ENCODE measurements at regions not wholly inside any gene's neighbourhood (a gene's known extent, or its start where the extent isn't known, plus 50 kb on each side); places are given as distances from the start of the nearest gene placed in this dataset.

DNA sequence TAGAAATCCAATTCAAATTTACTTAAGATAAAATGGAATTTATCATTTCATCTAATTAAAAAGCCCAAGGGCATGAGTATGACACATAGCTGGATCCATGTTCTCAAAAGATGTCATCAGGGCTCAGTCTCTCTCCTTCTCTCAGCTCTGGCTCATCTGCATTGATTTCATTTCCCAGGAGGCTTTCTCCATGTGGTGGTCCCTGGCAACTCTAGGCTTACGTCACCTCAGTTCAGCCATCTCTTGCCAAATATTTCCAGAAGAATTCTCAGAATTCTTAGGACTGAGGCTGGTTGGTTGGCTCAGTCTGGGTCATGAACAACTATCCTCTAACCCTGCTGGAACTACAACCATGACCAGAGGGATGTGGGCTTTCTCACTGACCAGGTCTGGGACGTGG lies 65.3 kb downstream of the FOS start:
- no peak for DNase-seq
- 78 to 97% (median 92%) methylated on average over 2 of the region's 2 CpGs for WGBS, 5 donors
- Histone ChIP-seq H3K36me3 (no peaks in the 10 kb centered on the region), H3K9me3 (no peaks in the 10 kb centered on the region), H3K27me3 (no peaks in the 10 kb centered on the region), H3K27ac (no peak overlapping the region), H3K4me1 (peaks cover 0 to 26% (median 0%) of the 10 kb centered on the region in 4 donors), H3K4me3 (no peak overlapping the region)
- TF ChIP-seq POLR2AphosphoS5 (IDR thresholded peaks at IDR 0.05), result no peak
- TF ChIP-seq, protein P1, sequence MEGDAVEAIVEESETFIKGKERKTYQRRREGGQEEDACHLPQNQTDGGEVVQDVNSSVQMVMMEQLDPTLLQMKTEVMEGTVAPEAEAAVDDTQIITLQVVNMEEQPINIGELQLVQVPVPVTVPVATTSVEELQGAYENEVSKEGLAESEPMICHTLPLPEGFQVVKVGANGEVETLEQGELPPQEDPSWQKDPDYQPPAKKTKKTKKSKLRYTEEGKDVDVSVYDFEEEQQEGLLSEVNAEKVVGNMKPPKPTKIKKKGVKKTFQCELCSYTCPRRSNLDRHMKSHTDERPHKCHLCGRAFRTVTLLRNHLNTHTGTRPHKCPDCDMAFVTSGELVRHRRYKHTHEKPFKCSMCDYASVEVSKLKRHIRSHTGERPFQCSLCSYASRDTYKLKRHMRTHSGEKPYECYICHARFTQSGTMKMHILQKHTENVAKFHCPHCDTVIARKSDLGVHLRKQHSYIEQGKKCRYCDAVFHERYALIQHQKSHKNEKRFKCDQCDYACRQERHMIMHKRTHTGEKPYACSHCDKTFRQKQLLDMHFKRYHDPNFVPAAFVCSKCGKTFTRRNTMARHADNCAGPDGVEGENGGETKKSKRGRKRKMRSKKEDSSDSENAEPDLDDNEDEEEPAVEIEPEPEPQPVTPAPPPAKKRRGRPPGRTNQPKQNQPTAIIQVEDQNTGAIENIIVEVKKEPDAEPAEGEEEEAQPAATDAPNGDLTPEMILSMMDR (IDR thresholded peaks at IDR 0.05), result no peak
- no peak for TF ChIP-seq EP300 (IDR thresholded peaks at IDR 0.05)
- intact Hi-C loops (cut with DNase I; ENCODE audit: low total_unique reads), result no loop called here

DNA sequence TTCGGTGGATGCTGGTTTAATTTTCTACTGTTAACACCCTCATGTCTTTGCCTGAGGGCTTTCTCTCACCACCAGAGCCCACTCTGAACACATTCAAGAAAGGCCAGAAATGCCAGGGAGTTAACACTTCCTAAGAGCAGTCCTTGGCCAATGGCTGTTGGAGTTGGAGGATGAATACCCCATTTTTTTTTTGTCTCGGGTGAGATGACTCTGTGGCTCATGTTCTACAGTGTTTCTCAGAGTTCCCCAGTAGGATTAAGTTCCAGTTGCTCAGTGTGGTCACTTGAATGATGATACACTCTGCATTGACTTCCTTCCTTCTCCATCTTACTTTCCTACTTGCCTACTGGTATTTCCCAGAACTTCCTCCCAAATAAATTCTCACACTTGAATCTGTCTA lies 65.8 kb downstream of the FOS start:
- DNase-seq, result no peak
- H3K27me3 ChIP-seq, result no peaks in the 10 kb centered on the region
- TF ChIP-seq, protein P1 (IDR thresholded peaks at IDR 0.05), result no peak
- TF ChIP-seq POLR2A (IDR thresholded peaks at IDR 0.05), result no peak
- no peak for TF ChIP-seq POLR2AphosphoS5 (IDR thresholded peaks at IDR 0.05)
- no peak for TF ChIP-seq EP300 (IDR thresholded peaks at IDR 0.05)
- H3K4me1 ChIP-seq, result peaks cover 0 to 26% (median 0%) of the 10 kb centered on the region in 4 donors
- intact Hi-C loops (cut with DNase I; ENCODE audit: low total_unique reads), result no loop called here
- peaks cover 0 to 3% (median 0%) of the 10 kb centered on the region in 4 donors for H3K9me3 ChIP-seq
- no peak overlapping the region for H3K27ac ChIP-seq
- H3K4me3 ChIP-seq, result no peak overlapping the region
- 69 to 93% (median 76%) methylated on average over 2 of the region's 2 CpGs for WGBS, 5 donors
- H3K36me3 ChIP-seq, result no peaks in the 10 kb centered on the region

DNA sequence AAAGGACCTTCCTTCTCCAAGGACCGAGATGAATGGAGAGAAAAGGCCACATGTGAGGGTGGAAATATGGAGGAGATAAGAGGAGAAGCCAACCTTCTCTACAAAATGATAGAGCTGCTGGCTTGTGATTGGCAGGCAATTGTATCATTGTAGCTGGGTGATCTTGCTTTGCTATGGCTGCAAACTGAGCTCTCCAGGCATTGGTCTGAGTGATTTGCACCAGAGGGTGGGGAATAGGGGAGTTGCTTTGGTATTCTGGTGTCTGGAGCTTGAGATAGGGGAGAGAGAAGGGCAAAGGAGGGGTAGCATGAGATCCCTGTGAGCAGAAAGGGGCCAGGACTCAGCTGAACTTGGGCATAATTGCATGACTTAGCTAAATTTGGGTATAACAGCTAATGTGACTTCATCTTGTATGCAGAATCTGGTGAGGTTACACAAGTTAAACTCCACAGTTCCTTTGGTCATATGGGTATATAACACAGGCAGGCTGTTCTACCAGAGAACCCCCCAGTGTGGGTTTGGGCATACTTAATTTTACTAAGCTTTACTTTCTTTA lies 72.0 kb downstream of the FOS start:
- Histone ChIP-seq H3K4me1 (peaks cover 0 to 11% (median 2%) of the 10 kb centered on the region in 4 donors), H3K4me3 (no peak overlapping the region), H3K36me3 (no peaks in the 10 kb centered on the region), H3K9me3 (peaks cover 0 to 6% (median 0%) of the 10 kb centered on the region in 4 donors), H3K27me3 (no peaks in the 10 kb centered on the region), H3K27ac (no peak overlapping the region)
- DNase-seq, result no peak
- TF ChIP-seq, protein P1 (IDR thresholded peaks at IDR 0.05), result no peak
- no peak for TF ChIP-seq POLR2A (IDR thresholded peaks at IDR 0.05)
- no peak for TF ChIP-seq EP300 (IDR thresholded peaks at IDR 0.05)
- no peak for TF ChIP-seq POLR2AphosphoS5 (IDR thresholded peaks at IDR 0.05)
- intact Hi-C loops (cut with DNase I; ENCODE audit: low total_unique reads), result no loop called here
- WGBS, 5 donors, result 80 to 100% (median 95%) methylated on average over 1 of the region's 1 CpG

DNA sequence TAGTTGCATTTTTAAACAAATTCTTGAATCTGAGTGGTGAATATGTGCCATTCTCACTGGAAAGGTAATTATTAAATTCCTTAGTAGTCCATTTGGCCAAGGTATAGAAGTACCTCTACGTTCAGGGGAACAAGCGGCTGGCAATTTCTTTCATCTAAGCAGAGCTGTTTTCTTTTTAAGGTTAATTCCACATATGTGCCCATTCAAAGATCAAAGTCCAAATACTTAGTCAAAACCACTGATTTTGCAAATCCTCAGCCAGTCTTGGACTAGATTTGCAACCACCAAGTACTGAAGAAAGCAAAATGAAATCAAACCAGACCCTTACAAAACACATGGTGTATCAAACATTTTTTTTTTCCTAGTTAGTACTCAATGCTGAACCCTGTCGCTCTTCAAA lies 68.7 kb upstream of the JDP2 start:
- Histone ChIP-seq H3K27ac (no peak overlapping the region), H3K4me3 (no peak overlapping the region), H3K27me3 (no peaks in the 10 kb centered on the region), H3K36me3 (no peaks in the 10 kb centered on the region), H3K4me1 (peaks cover 0 to 9% (median 0%) of the 10 kb centered on the region in 4 donors), H3K9me3 (no peaks in the 10 kb centered on the region)
- TF ChIP-seq POLR2A (IDR thresholded peaks at IDR 0.05) (no peak), EP300 (IDR thresholded peaks at IDR 0.05) (no peak), POLR2AphosphoS5 (IDR thresholded peaks at IDR 0.05) (no peak)
- TF ChIP-seq, protein P1 (IDR thresholded peaks at IDR 0.05), result no peak
- intact Hi-C loops (cut with DNase I; ENCODE audit: low total_unique reads), result no loop called here
- 30 to 62% (median 47%) methylated on average over 3 of the region's 3 CpGs for WGBS, 5 donors
- DNase-seq, result no peak
